Spleen (tissue), 7 donors: ENCODE measurements at regions not wholly inside any gene's neighbourhood (a gene's known extent, or its start where the extent isn't known, plus 50 kb on each side); places are given as distances from the start of the nearest gene placed in this dataset.

Source experiments
- POLR2A ChIP-seq, 3 donors: fragments of 450-650 bp; IDR thresholded peaks; one replicate each; pipeline ENCODE4 v1.5.1; 2017; ENCODE audit warnings: antibody characterized with exemption in 3 of 3, mild to moderate bottlenecking in 1 of 3
- TF ChIP-seq, protein P1 (sequence below), 11 experiments: fragments of 200-600 bp in 7 of 11; fragments of 450-650 bp in 4 of 11; sonication (generic) in 4 of 11; IDR thresholded peaks in 8 of 11; conservative IDR thresholded peaks in 3 of 11; 1 replicate in 7 of 11; 2 replicates in 4 of 11; pipeline versions ENCODE4 v1.4.0 to v1.8.0; 2016 to 2021; ENCODE audit warnings: antibody characterized with exemption in 11 of 11, inconsistent platforms in 4 of 11, mild to moderate bottlenecking in 1 of 11
- donor health status: DM: no; HTN: no; CAD: no; lungs with moderate emphysema.
- donor health status: DM: no; HTN: no; CAD: no.
- donor health status: DM: no; HTN: no; CAD: no.

DNA sequence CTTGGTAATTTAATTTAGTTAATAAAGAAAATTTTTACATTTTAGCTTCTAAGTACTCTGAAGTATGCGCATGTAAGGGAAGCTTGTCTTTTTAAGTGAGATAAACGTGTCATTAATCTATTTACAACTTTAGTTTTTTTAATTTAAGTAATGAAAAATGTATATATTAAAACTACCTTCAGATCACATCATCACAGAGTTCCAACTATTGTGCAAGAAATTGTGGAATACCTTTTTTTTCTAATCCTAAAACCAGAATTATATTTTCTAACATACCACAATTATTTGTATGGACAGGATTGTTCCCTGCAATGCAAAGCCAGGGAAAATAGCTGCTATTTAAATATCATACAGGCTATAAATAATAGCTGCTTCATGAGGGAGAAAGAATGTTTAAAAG lies 303.2 kb upstream of the KCND2 start:
- TF ChIP-seq, protein P1, sequence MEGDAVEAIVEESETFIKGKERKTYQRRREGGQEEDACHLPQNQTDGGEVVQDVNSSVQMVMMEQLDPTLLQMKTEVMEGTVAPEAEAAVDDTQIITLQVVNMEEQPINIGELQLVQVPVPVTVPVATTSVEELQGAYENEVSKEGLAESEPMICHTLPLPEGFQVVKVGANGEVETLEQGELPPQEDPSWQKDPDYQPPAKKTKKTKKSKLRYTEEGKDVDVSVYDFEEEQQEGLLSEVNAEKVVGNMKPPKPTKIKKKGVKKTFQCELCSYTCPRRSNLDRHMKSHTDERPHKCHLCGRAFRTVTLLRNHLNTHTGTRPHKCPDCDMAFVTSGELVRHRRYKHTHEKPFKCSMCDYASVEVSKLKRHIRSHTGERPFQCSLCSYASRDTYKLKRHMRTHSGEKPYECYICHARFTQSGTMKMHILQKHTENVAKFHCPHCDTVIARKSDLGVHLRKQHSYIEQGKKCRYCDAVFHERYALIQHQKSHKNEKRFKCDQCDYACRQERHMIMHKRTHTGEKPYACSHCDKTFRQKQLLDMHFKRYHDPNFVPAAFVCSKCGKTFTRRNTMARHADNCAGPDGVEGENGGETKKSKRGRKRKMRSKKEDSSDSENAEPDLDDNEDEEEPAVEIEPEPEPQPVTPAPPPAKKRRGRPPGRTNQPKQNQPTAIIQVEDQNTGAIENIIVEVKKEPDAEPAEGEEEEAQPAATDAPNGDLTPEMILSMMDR (IDR thresholded peaks at IDR 0.05 in 8 of 11, conservative IDR thresholded peaks at IDR 0.05 in 3 of 11), result no peak
- no peak for TF ChIP-seq POLR2A (IDR thresholded peaks at IDR 0.05)
